ENCODE measurements at regions not wholly inside any gene's neighbourhood (a gene's known extent, or its start where the extent isn't known, plus 50 kb on each side); places are given as distances from the start of the nearest gene placed in this dataset.

- no peak overlapping the region for H3K4me3 ChIP-seq (ENCODE audit: low read length in 3 of 3)
- no peaks in the 10 kb centered on the region for H3K36me3 ChIP-seq (ENCODE audit: control insufficient read depth in 3 of 3, insufficient read depth in 3 of 3, low read length in 3 of 3)
- H3K27me3 ChIP-seq (ENCODE audit: control insufficient read depth in 3 of 3, insufficient read depth in 3 of 3, low read length in 3 of 3), result no peaks in the 10 kb centered on the region
- no peak overlapping the region for H3K27ac ChIP-seq (ENCODE audit: low read depth, low read length)
- no peaks in the 10 kb centered on the region for H3K9me3 ChIP-seq (ENCODE audit: control insufficient read depth in 3 of 3, low read length in 3 of 3)
- no peaks in the 10 kb centered on the region for H3K4me1 ChIP-seq (ENCODE audit: control insufficient read depth in 3 of 3, insufficient read depth in 3 of 3, low read length in 3 of 3)
- no peak overlapping the region for H3K9ac ChIP-seq (ENCODE audit: low read depth in 1 of 3, low read length in 3 of 3)
Measured at GRCh38 chr4:136088211-136088867, 1444.0 kb downstream of the PCDH18 start.

GRCh38 chr4:136078976-136079375 is 1453.3 kb downstream of the PCDH18 start:
- Histone ChIP-seq H3K9me3 (ENCODE audit: control insufficient read depth in 3 of 3, low read length in 3 of 3) (no peaks in the 10 kb centered on the region), H3K27me3 (ENCODE audit: control insufficient read depth in 3 of 3, insufficient read depth in 3 of 3, low read length in 3 of 3) (no peaks in the 10 kb centered on the region), H3K36me3 (ENCODE audit: control insufficient read depth in 3 of 3, insufficient read depth in 3 of 3, low read length in 3 of 3) (no peaks in the 10 kb centered on the region), H3K4me3 (ENCODE audit: low read length in 3 of 3) (no peak overlapping the region), H3K4me1 (ENCODE audit: control insufficient read depth in 3 of 3, insufficient read depth in 3 of 3, low read length in 3 of 3) (no peaks in the 10 kb centered on the region), H3K27ac (ENCODE audit: low read depth, low read length) (no peak overlapping the region), H3K9ac (ENCODE audit: low read depth in 1 of 3, low read length in 3 of 3) (no peak overlapping the region)

- Histone ChIP-seq H3K27me3 (ENCODE audit: control insufficient read depth in 3 of 3, insufficient read depth in 3 of 3, low read length in 3 of 3) (no peaks in the 10 kb centered on the region), H3K9ac (ENCODE audit: low read depth in 1 of 3, low read length in 3 of 3) (no peak overlapping the region), H3K27ac (ENCODE audit: low read depth, low read length) (no peak overlapping the region), H3K4me3 (ENCODE audit: low read length in 3 of 3) (no peak overlapping the region), H3K4me1 (ENCODE audit: control insufficient read depth in 3 of 3, insufficient read depth in 3 of 3, low read length in 3 of 3) (no peaks in the 10 kb centered on the region), H3K36me3 (ENCODE audit: control insufficient read depth in 3 of 3, insufficient read depth in 3 of 3, low read length in 3 of 3) (no peaks in the 10 kb centered on the region), H3K9me3 (ENCODE audit: control insufficient read depth in 3 of 3, low read length in 3 of 3) (no peaks in the 10 kb centered on the region)
Measured at GRCh38 chr4:136056748-136057147, 1475.5 kb downstream of the PCDH18 start.

GRCh38 chr4:136055360-136055759 is 1476.9 kb downstream of the PCDH18 start:
- H3K4me1 ChIP-seq (ENCODE audit: control insufficient read depth in 3 of 3, insufficient read depth in 3 of 3, low read length in 3 of 3), result no peaks in the 10 kb centered on the region
- H3K9me3 ChIP-seq (ENCODE audit: control insufficient read depth in 3 of 3, low read length in 3 of 3), result no peaks in the 10 kb centered on the region
- no peak overlapping the region for H3K4me3 ChIP-seq (ENCODE audit: low read length in 3 of 3)
- no peak overlapping the region for H3K9ac ChIP-seq (ENCODE audit: low read depth in 1 of 3, low read length in 3 of 3)
- H3K27me3 ChIP-seq (ENCODE audit: control insufficient read depth in 3 of 3, insufficient read depth in 3 of 3, low read length in 3 of 3), result no peaks in the 10 kb centered on the region
- no peak overlapping the region for H3K27ac ChIP-seq (ENCODE audit: low read depth, low read length)
- H3K36me3 ChIP-seq (ENCODE audit: control insufficient read depth in 3 of 3, insufficient read depth in 3 of 3, low read length in 3 of 3), result no peaks in the 10 kb centered on the region

- Histone ChIP-seq H3K4me1 (ENCODE audit: control insufficient read depth in 3 of 3, insufficient read depth in 3 of 3, low read length in 3 of 3) (no peaks in the 10 kb centered on the region), H3K27ac (ENCODE audit: low read depth, low read length) (no peak overlapping the region)
Measured at GRCh38 chr4:136036744-136037143, 1495.5 kb downstream of the PCDH18 start.

GRCh38 chr4:136032391-136032790 is 1499.9 kb downstream of the PCDH18 start:
- no peaks in the 10 kb centered on the region for H3K27me3 ChIP-seq (ENCODE audit: control insufficient read depth in 3 of 3, insufficient read depth in 3 of 3, low read length in 3 of 3)
- no peaks in the 10 kb centered on the region for H3K9me3 ChIP-seq (ENCODE audit: control insufficient read depth in 3 of 3, low read length in 3 of 3)
- H3K9ac ChIP-seq (ENCODE audit: low read depth in 1 of 3, low read length in 3 of 3), result no peak overlapping the region
- H3K4me1 ChIP-seq (ENCODE audit: control insufficient read depth in 3 of 3, insufficient read depth in 3 of 3, low read length in 3 of 3), result no peaks in the 10 kb centered on the region
- H3K36me3 ChIP-seq (ENCODE audit: control insufficient read depth in 3 of 3, insufficient read depth in 3 of 3, low read length in 3 of 3), result no peaks in the 10 kb centered on the region
- no peak overlapping the region for H3K4me3 ChIP-seq (ENCODE audit: low read length in 3 of 3)
- H3K27ac ChIP-seq (ENCODE audit: low read depth, low read length), result no peak overlapping the region

More at GRCh38 chr4:136036744-136037143, 1495.5 kb downstream of the PCDH18 start:
- no peaks in the 10 kb centered on the region for H3K27me3 ChIP-seq (ENCODE audit: control insufficient read depth in 3 of 3, insufficient read depth in 3 of 3, low read length in 3 of 3)
- H3K9me3 ChIP-seq (ENCODE audit: control insufficient read depth in 3 of 3, low read length in 3 of 3), result no peaks in the 10 kb centered on the region
- no peak overlapping the region for H3K9ac ChIP-seq (ENCODE audit: low read depth in 1 of 3, low read length in 3 of 3)
- no peak overlapping the region for H3K4me3 ChIP-seq (ENCODE audit: low read length in 3 of 3)
- no peaks in the 10 kb centered on the region for H3K36me3 ChIP-seq (ENCODE audit: control insufficient read depth in 3 of 3, insufficient read depth in 3 of 3, low read length in 3 of 3)

GRCh38 chr4:136025540-136025939 is 1506.8 kb downstream of the PCDH18 start:
- Histone ChIP-seq H3K4me1 (ENCODE audit: control insufficient read depth in 3 of 3, insufficient read depth in 3 of 3, low read length in 3 of 3) (no peaks in the 10 kb centered on the region), H3K9ac (ENCODE audit: low read depth in 1 of 3, low read length in 3 of 3) (no peak overlapping the region), H3K9me3 (ENCODE audit: control insufficient read depth in 3 of 3, low read length in 3 of 3) (peaks cover 0 to 2% (median 0%) of the 10 kb centered on the region in 3 donors), H3K27ac (ENCODE audit: low read depth, low read length) (no peak overlapping the region), H3K27me3 (ENCODE audit: control insufficient read depth in 3 of 3, insufficient read depth in 3 of 3, low read length in 3 of 3) (no peaks in the 10 kb centered on the region), H3K36me3 (ENCODE audit: control insufficient read depth in 3 of 3, insufficient read depth in 3 of 3, low read length in 3 of 3) (no peaks in the 10 kb centered on the region), H3K4me3 (ENCODE audit: low read length in 3 of 3) (no peak overlapping the region)

GRCh38 chr4:136017556-136017955 is 1514.7 kb downstream of the PCDH18 start:
- no peaks in the 10 kb centered on the region for H3K36me3 ChIP-seq (ENCODE audit: control insufficient read depth in 3 of 3, insufficient read depth in 3 of 3, low read length in 3 of 3)
- H3K9ac ChIP-seq (ENCODE audit: low read depth in 1 of 3, low read length in 3 of 3), result no peak overlapping the region
- H3K27me3 ChIP-seq (ENCODE audit: control insufficient read depth in 3 of 3, insufficient read depth in 3 of 3, low read length in 3 of 3), result no peaks in the 10 kb centered on the region
- H3K9me3 ChIP-seq (ENCODE audit: control insufficient read depth in 3 of 3, low read length in 3 of 3), result no peaks in the 10 kb centered on the region
- H3K27ac ChIP-seq (ENCODE audit: low read depth, low read length), result no peak overlapping the region
- H3K4me3 ChIP-seq (ENCODE audit: low read length in 3 of 3), result no peak overlapping the region
- H3K4me1 ChIP-seq (ENCODE audit: control insufficient read depth in 3 of 3, insufficient read depth in 3 of 3, low read length in 3 of 3), result no peaks in the 10 kb centered on the region

- Histone ChIP-seq H3K4me1 (ENCODE audit: control insufficient read depth in 3 of 3, insufficient read depth in 3 of 3, low read length in 3 of 3) (no peaks in the 10 kb centered on the region), H3K9me3 (ENCODE audit: control insufficient read depth in 3 of 3, low read length in 3 of 3) (no peaks in the 10 kb centered on the region), H3K4me3 (ENCODE audit: low read length in 3 of 3) (no peak overlapping the region), H3K27ac (ENCODE audit: low read depth, low read length) (no peak overlapping the region), H3K27me3 (ENCODE audit: control insufficient read depth in 3 of 3, insufficient read depth in 3 of 3, low read length in 3 of 3) (no peaks in the 10 kb centered on the region), H3K36me3 (ENCODE audit: control insufficient read depth in 3 of 3, insufficient read depth in 3 of 3, low read length in 3 of 3) (no peaks in the 10 kb centered on the region), H3K9ac (ENCODE audit: low read depth in 1 of 3, low read length in 3 of 3) (no peak overlapping the region)
Measured at GRCh38 chr4:136012220-136012619, 1520.1 kb downstream of the PCDH18 start.

- Histone ChIP-seq H3K9me3 (ENCODE audit: control insufficient read depth in 3 of 3, low read length in 3 of 3) (no peaks in the 10 kb centered on the region), H3K27ac (ENCODE audit: low read depth, low read length) (no peak overlapping the region), H3K27me3 (ENCODE audit: control insufficient read depth in 3 of 3, insufficient read depth in 3 of 3, low read length in 3 of 3) (no peaks in the 10 kb centered on the region), H3K4me1 (ENCODE audit: control insufficient read depth in 3 of 3, insufficient read depth in 3 of 3, low read length in 3 of 3) (no peaks in the 10 kb centered on the region), H3K36me3 (ENCODE audit: control insufficient read depth in 3 of 3, insufficient read depth in 3 of 3, low read length in 3 of 3) (no peaks in the 10 kb centered on the region), H3K4me3 (ENCODE audit: low read length in 3 of 3) (no peak overlapping the region), H3K9ac (ENCODE audit: low read depth in 1 of 3, low read length in 3 of 3) (no peak overlapping the region)
Measured at GRCh38 chr4:136009258-136009832, 1522.9 kb downstream of the PCDH18 start.
